Adrenal gland (tissue), 9 donors: ENCODE measurements at regions not wholly inside any gene's neighbourhood (a gene's known extent, or its start where the extent isn't known, plus 50 kb on each side); places are given as distances from the start of the nearest gene placed in this dataset.

Experiments
- DNase-seq, 7 donors: peaks; one replicate each; pipeline ENCODE4 v3.0.0-alpha.2; 2019 to 2020
- H3K27ac ChIP-seq, 5 donors: fragments of 200-600 bp; sonication (generic) in 4 of 5; 1 replicate in 3 of 5; 2 replicates in 2 of 5; pipeline versions ENCODE4 v1.5.1 to v1.8.0; 2016 to 2020; ENCODE audit warnings: mild to moderate bottlenecking in 1 of 5
- H3K27me3 ChIP-seq: fragments of 200-600 bp; 2 replicates; pipeline ENCODE4 v1.8.0; 2021
- H3K36me3 ChIP-seq, 2 donors: fragments of 200-600 bp; replicated peaks in 1 of 2; 1 replicate in 1 of 2; 2 replicates in 1 of 2; pipeline versions ENCODE4 v1.5.1 to v1.8.0; 2018 to 2022
- H3K4me1 ChIP-seq, 2 donors: fragments of 200-600 bp; replicated peaks in 1 of 2; 1 replicate in 1 of 2; 2 replicates in 1 of 2; pipeline versions ENCODE4 v1.5.1 to v1.8.0; 2018 to 2021
- H3K4me3 ChIP-seq, 4 donors: fragments of 200-600 bp; sonication (generic) in 3 of 4; one replicate each; pipeline ENCODE4 v1.5.1; 2016 to 2018
- H3K9me3 ChIP-seq, 3 donors: fragments of 200-600 bp; sonication (generic) in 1 of 3; replicated peaks in 1 of 3; 1 replicate in 2 of 3; 2 replicates in 1 of 3; pipeline versions ENCODE4 v1.5.1 to v1.8.0; 2016 to 2021
- CTCF ChIP-seq, 6 experiments: fragments of 450-650 bp in 4 of 6; fragments of 200-600 bp in 2 of 6; sonication (generic) in 1 of 6; IDR thresholded peaks; 1 replicate in 5 of 6; 2 replicates in 1 of 6; pipeline versions ENCODE4 v1.5.1 to v1.8.0; 2016 to 2021; ENCODE audit warnings: antibody characterized with exemption in 6 of 6, mild to moderate bottlenecking in 2 of 6, moderate library complexity in 1 of 6
- POLR2A ChIP-seq, 2 donors: fragments of 450-650 bp; IDR thresholded peaks; one replicate each; pipeline ENCODE4 v1.6.1; 2017; ENCODE audit warnings: antibody characterized with exemption in 2 of 2, mild to moderate bottlenecking in 2 of 2, moderate library complexity in 1 of 2
- WGBS, 4 donors: extraction: QIAGEN DNeasy Blood & Tissue Kit in 2 of 4; methylation state at CpG; one replicate each; pipeline versions ENCODE4 v1.1.5 to v1.1.7; 2013 to 2017; 5-methylcytosine and 5-hydroxymethylcytosine counted together
- intact Hi-C, 2 donors: fragments of 100-400 bp; cut with DNase I; formaldehyde crosslinking; loops; one replicate each; pipeline versions ENCODE4 v1.14.1 to v1.15.0; 2022 to 2023
- donor health status: healthy with polysubstance abuse.
- donor health status: Bipolar disorder and iron deficiency.
- donor health status: DM: yes; HTN: yes; CAD: no.
- donor health status: DM: no; HTN: no; CAD: no.
- donor health status: DM: no; HTN: no; CAD: no.

DNA sequence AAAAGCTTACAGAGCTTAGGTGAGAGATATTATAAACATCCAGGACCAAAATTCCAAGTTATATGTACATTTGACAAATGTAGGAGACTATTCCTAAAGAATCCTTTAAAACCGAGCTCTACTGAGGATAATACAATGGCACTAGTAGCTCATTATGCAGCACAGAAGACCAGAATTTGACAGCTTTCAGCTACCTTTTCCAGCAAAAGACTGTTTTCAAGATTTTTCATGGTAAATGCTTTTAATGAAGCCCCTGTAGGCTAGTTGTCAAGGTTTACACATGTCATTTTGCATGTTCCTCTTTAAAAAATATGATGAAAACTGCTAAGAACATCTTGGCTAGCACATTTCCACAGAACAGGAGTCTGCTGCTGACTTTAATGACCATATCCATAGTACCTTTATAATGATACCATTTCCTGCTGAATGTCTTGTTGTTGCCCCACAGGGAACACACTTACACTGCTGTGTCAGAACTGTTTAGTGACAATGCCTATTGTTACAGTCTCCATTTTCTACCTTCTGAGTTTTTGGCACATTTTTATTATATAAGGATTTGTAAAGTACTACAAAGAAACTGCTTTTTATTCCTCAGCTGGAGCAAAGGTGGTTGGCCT is 1382.3 kb downstream of the RAPGEF2 start:
- no peak for TF ChIP-seq CTCF (IDR thresholded peaks at IDR 0.05)
- TF ChIP-seq POLR2A (IDR thresholded peaks at IDR 0.05), result no peak
- intact Hi-C loops, result no loop called here
- no peaks in the 10 kb centered on the region for H3K4me1 ChIP-seq
- no peak for DNase-seq
- H3K9me3 ChIP-seq, result no peaks in the 10 kb centered on the region
- H3K36me3 ChIP-seq, result no peaks in the 10 kb centered on the region
- H3K27ac ChIP-seq, result no peak overlapping the region
- H3K27me3 ChIP-seq, result no peaks in the 10 kb centered on the region
- 67 to 74% (median 68%) methylated on average over 1 of the region's 1 CpG for WGBS, 4 donors
- no peak overlapping the region for H3K4me3 ChIP-seq

GRCh38 chr4:160492181-160492580 is 1389.3 kb downstream of the RAPGEF2 start:
- intact Hi-C loops, result no loop called here

DNA sequence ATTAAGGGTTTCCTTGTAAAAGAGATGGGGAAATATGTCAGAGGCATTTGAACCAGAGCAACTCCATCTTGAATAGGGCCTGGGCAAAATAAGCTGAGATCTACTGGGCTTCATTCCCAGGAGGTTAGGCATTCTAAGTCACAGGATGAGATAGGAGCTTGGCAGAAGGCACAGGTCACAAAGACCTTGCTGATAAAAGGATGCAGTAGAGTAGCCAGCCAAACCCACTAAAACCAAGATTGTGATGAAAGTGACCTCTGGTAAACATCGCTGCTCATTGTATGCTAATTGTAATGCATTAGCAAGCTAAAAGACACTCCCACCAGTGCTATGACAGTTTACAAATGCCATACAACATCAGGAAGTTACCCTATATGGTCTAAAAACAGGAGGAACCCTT is 1390.3 kb downstream of the RAPGEF2 start:
- Histone ChIP-seq H3K4me3 (no peak overlapping the region), H3K9me3 (no peaks in the 10 kb centered on the region), H3K36me3 (no peaks in the 10 kb centered on the region), H3K27me3 (no peaks in the 10 kb centered on the region), H3K27ac (no peak overlapping the region), H3K4me1 (no peaks in the 10 kb centered on the region)
- intact Hi-C loops, result no loop called here
- TF ChIP-seq CTCF (IDR thresholded peaks at IDR 0.05) (no peak), POLR2A (IDR thresholded peaks at IDR 0.05) (no peak)
- DNase-seq, result no peak
- WGBS, 4 donors, result 62 to 89% (median 77%) methylated on average over 1 of the region's 1 CpG

More at GRCh38 chr4:160492181-160492580, 1389.3 kb downstream of the RAPGEF2 start:
- no peak for DNase-seq
- TF ChIP-seq CTCF (IDR thresholded peaks at IDR 0.05) (no peak), POLR2A (IDR thresholded peaks at IDR 0.05) (no peak)
- H3K27me3 ChIP-seq, result no peaks in the 10 kb centered on the region
- H3K9me3 ChIP-seq, result no peaks in the 10 kb centered on the region
- no peaks in the 10 kb centered on the region for H3K36me3 ChIP-seq
- no peak overlapping the region for H3K4me3 ChIP-seq
- no peaks in the 10 kb centered on the region for H3K4me1 ChIP-seq
- H3K27ac ChIP-seq, result no peak overlapping the region

GRCh38 chr4:160495356-160495755 is 1392.5 kb downstream of the RAPGEF2 start:
- H3K27me3 ChIP-seq, result no peaks in the 10 kb centered on the region
- intact Hi-C loops, result no loop called here
- no peaks in the 10 kb centered on the region for H3K4me1 ChIP-seq
- no peak overlapping the region for H3K27ac ChIP-seq
- DNase-seq, result no peak
- H3K9me3 ChIP-seq, result no peaks in the 10 kb centered on the region
- no peaks in the 10 kb centered on the region for H3K36me3 ChIP-seq
- WGBS, 4 donors, result 53 to 62% (median 58%) methylated on average over 2 of the region's 2 CpGs
- no peak overlapping the region for H3K4me3 ChIP-seq
- TF ChIP-seq CTCF (IDR thresholded peaks at IDR 0.05) (no peak), POLR2A (IDR thresholded peaks at IDR 0.05) (no peak)
